HUES64 (cell line): ENCODE measurements at regions not wholly inside any gene's neighbourhood (a gene's known extent, or its start where the extent isn't known, plus 50 kb on each side); places are given as distances from the start of the nearest gene placed in this dataset.
"Not testable (repeated sequence)": the region's sequence is repeated elsewhere in the genome, so short reads cannot be mapped to it uniquely, and the experiment has no call there.

ENCODE experiments used
- H3K27ac ChIP-seq: 2 replicates; pipeline ENCODE4 v1.7.0; 2013; ENCODE audit warnings: low read depth, low read length, inconsistent platforms
- H3K27me3 ChIP-seq: 2 replicates; pipeline ENCODE4 v1.6.1; 2013; ENCODE audit warnings: mild to moderate bottlenecking, low read length; ENCODE audit not compliant: insufficient read depth
- H3K36me3 ChIP-seq: 2 replicates; pipeline ENCODE4 v1.6.1; 2013; ENCODE audit warnings: mild to moderate bottlenecking, low read length; ENCODE audit not compliant: insufficient read depth
- H3K4me1 ChIP-seq: 2 replicates; pipeline ENCODE4 v1.6.1; 2013; ENCODE audit warnings: mild to moderate bottlenecking, low read length, moderate library complexity; ENCODE audit not compliant: insufficient read depth
- H3K4me3 ChIP-seq: 2 replicates; pipeline ENCODE4 v1.5.1; 2013; ENCODE audit warnings: mild to moderate bottlenecking, low read length, moderate library complexity
- H3K9ac ChIP-seq: 2 replicates; pipeline ENCODE4 v1.6.1; 2013; ENCODE audit warnings: mild to moderate bottlenecking, low read depth, low read length
- H3K9me3 ChIP-seq: 2 replicates; pipeline ENCODE4 v1.6.1; 2013; ENCODE audit warnings: low read depth, low read length; ENCODE audit not compliant: insufficient read depth
- WGBS: fragments of 150-250, 120-280 bp; methylation state at CpG from one replicate; pipeline ENCODE4 v1.1.7; 2013; ENCODE audit warnings: missing lambda C conversion rate; 5-methylcytosine and 5-hydroxymethylcytosine counted together

- Histone ChIP-seq H3K27ac (no peak overlapping the region), H3K9me3 (no peaks in the 10 kb centered on the region), H3K36me3 (no peaks in the 10 kb centered on the region), H3K27me3 (peaks cover 5% of the 10 kb centered on the region), H3K9ac (no peak overlapping the region), H3K4me1 (peaks cover 8% of the 10 kb centered on the region), H3K4me3 (no peak overlapping the region)
- WGBS, result 86% methylated on average over 7 of the region's 7 CpGs
These were observed 199.5 kb downstream of the RTP5 start for GRCh38 chr2:242069018-242069417.

GRCh38 chr2:242069938-242070395 lies 200.4 kb downstream of the RTP5 start:
- not testable (repeated sequence) for H3K9ac ChIP-seq, H3K27ac ChIP-seq, H3K4me3 ChIP-seq, H3K4me1 ChIP-seq, H3K9me3 ChIP-seq, H3K36me3 ChIP-seq, H3K27me3 ChIP-seq
- WGBS, result 72% methylated on average over 11 of the region's 12 CpGs

GRCh38 chr2:242070726-242071125 lies 201.2 kb downstream of the RTP5 start:
- not testable (repeated sequence) for H3K4me3 ChIP-seq, H3K9me3 ChIP-seq, H3K36me3 ChIP-seq, H3K9ac ChIP-seq, H3K27ac ChIP-seq, H3K4me1 ChIP-seq, H3K27me3 ChIP-seq
- WGBS, result 77% methylated on average over 11 of the region's 11 CpGs

- not testable (repeated sequence) for H3K4me3 ChIP-seq, H3K9me3 ChIP-seq, H3K4me1 ChIP-seq, H3K27ac ChIP-seq, H3K36me3 ChIP-seq, H3K9ac ChIP-seq, H3K27me3 ChIP-seq
- 92% methylated on average over 7 of the region's 7 CpGs for WGBS
These were observed 201.8 kb downstream of the RTP5 start for GRCh38 chr2:242071377-242071776.

- H3K36me3 ChIP-seq, H3K9me3 ChIP-seq, H3K9ac ChIP-seq, H3K27me3 ChIP-seq, H3K4me3 ChIP-seq, H3K4me1 ChIP-seq, H3K27ac ChIP-seq: not testable (repeated sequence)
- WGBS, result 88% methylated on average over 9 of the region's 11 CpGs
These were observed 202.4 kb downstream of the RTP5 start for GRCh38 chr2:242071936-242072335.

- Histone ChIP-seq H3K27me3 (no peaks in the 10 kb centered on the region; the same call in 1 of the 2 replicates), H3K27ac (no peak overlapping the region), H3K4me3 (no peak overlapping the region), H3K9me3 (no peaks in the 10 kb centered on the region), H3K36me3 (no peaks in the 10 kb centered on the region), H3K9ac (no peak overlapping the region), H3K4me1 (0 out of 2 replicates have a peak, but pooled peaks cover 5% of the 10 kb centered on the region)
- WGBS, result 82% methylated on average over 2 of the region's 2 CpGs
These were observed 205.6 kb downstream of the RTP5 start for GRCh38 chr2:242075168-242075567.

GRCh38 chr2:242075696-242076095 lies 206.2 kb downstream of the RTP5 start:
- H3K27ac ChIP-seq, result no peak overlapping the region
- H3K4me3 ChIP-seq, result no peak overlapping the region
- no peaks in the 10 kb centered on the region; the same call in 1 of the 2 replicates for H3K27me3 ChIP-seq
- H3K36me3 ChIP-seq, result no peaks in the 10 kb centered on the region
- WGBS, result 63% methylated on average over 7 of the region's 7 CpGs
- no peak overlapping the region for H3K9ac ChIP-seq
- 0 out of 2 replicates have a peak, but pooled peaks cover 5% of the 10 kb centered on the region for H3K4me1 ChIP-seq
- H3K9me3 ChIP-seq, result no peaks in the 10 kb centered on the region

GRCh38 chr2:242076184-242076583 lies 206.7 kb downstream of the RTP5 start:
- not testable (repeated sequence) for H3K9me3 ChIP-seq, H3K36me3 ChIP-seq, H3K9ac ChIP-seq, H3K27ac ChIP-seq, H3K4me1 ChIP-seq, H3K4me3 ChIP-seq, H3K27me3 ChIP-seq
- WGBS, result 90% methylated on average over 4 of the region's 4 CpGs

GRCh38 chr2:242078426-242078825 lies 208.9 kb downstream of the RTP5 start:
- not testable (repeated sequence) for H3K9me3 ChIP-seq, H3K4me1 ChIP-seq, H3K9ac ChIP-seq, H3K27ac ChIP-seq, H3K4me3 ChIP-seq, H3K27me3 ChIP-seq, H3K36me3 ChIP-seq
- 58% methylated on average over 2 of the region's 3 CpGs for WGBS

GRCh38 chr2:242079792-242080191 lies 210.3 kb downstream of the RTP5 start:
- not testable (repeated sequence) for H3K9me3 ChIP-seq, H3K27ac ChIP-seq, H3K9ac ChIP-seq, H3K27me3 ChIP-seq, H3K36me3 ChIP-seq, H3K4me1 ChIP-seq, H3K4me3 ChIP-seq
- WGBS, result 95% methylated on average over 7 of the region's 7 CpGs

GRCh38 chr2:242080575-242081214 lies 211.2 kb downstream of the RTP5 start:
- WGBS, result 90% methylated on average over 7 of the region's 7 CpGs
- not testable (repeated sequence) for H3K27me3 ChIP-seq, H3K4me3 ChIP-seq, H3K9ac ChIP-seq, H3K4me1 ChIP-seq, H3K27ac ChIP-seq, H3K36me3 ChIP-seq, H3K9me3 ChIP-seq

GRCh38 chr2:242084034-242084433 lies 214.5 kb downstream of the RTP5 start:
- H3K9me3 ChIP-seq, H3K4me3 ChIP-seq, H3K27ac ChIP-seq, H3K9ac ChIP-seq, H3K4me1 ChIP-seq, H3K36me3 ChIP-seq: not testable (repeated sequence)
- peaks cover 26% of the 10 kb centered on the region for H3K27me3 ChIP-seq
- WGBS, result 77% methylated on average over 4 of the region's 5 CpGs
